HG03575 (cell line): ENCODE measurements at regions not wholly inside any gene's neighbourhood (a gene's known extent, or its start where the extent isn't known, plus 50 kb on each side); places are given as distances from the start of the nearest gene placed in this dataset.

Experiments
- ATAC-seq: cut with Tn5 transposase; IDR thresholded peaks from one replicate; pipeline ENCODE4 v1.9.1; 2021; ENCODE audit not compliant: unreplicated experiment, insufficient number of reproducible peaks, low FRiP score; ENCODE audit errors: extremely low read depth

- no peak for ATAC-seq
Measured at GRCh38 chr2:153770359-153770991, 101.2 kb upstream of the GALNT13 start.

GRCh38 chr2:153780241-153780640 lies 91.5 kb upstream of the GALNT13 start:
- ATAC-seq, result no peak

- no peak for ATAC-seq
Measured at GRCh38 chr2:153786016-153786415, 85.7 kb upstream of the GALNT13 start.

- ATAC-seq, result no peak
Measured at GRCh38 chr2:153787612-153788011, 84.1 kb upstream of the GALNT13 start.

- no peak for ATAC-seq
Measured at GRCh38 chr2:153802671-153803070, 69.1 kb upstream of the GALNT13 start.

GRCh38 chr2:153808679-153809078 lies 63.0 kb upstream of the GALNT13 start:
- no peak for ATAC-seq

GRCh38 chr2:153811516-153811915 lies 60.2 kb upstream of the GALNT13 start:
- ATAC-seq, result no peak

GRCh38 chr2:153812632-153813031 lies 59.1 kb upstream of the GALNT13 start:
- ATAC-seq, result no peak

GRCh38 chr2:153818242-153818641 lies 53.5 kb upstream of the GALNT13 start:
- no peak for ATAC-seq

- ATAC-seq, result no peak
Measured at GRCh38 chr2:153819074-153819473, 52.6 kb upstream of the GALNT13 start.

- ATAC-seq, result no peak
Measured at GRCh38 chr2:153819501-153819900, 52.2 kb upstream of the GALNT13 start.
